ENCODE measurements at regions not wholly inside any gene's neighbourhood (a gene's known extent, or its start where the extent isn't known, plus 50 kb on each side); places are given as distances from the start of the nearest gene placed in this dataset.

DNA sequence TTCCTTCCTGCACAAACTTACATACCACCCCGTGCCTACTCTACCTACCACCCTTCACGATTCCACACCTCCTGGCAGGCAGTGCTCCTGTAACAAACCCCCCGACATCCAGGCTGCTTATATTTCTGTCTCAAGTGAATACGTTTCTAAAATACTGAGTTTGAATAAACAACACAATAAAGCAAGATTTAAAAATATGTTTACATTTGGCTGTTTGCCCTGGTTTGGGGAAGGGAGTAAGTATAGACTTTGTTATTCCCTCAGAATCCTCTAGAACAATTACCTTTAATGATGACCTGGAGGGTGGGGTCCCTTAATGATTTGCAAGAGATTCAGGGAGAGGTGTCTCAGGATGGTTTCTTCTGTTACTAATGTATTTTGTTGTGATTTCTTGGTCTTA, 402.6 kb upstream of the TBL1XR1 start:
- DNase-seq (ENCODE audit: low spot score) = no peak

DNA sequence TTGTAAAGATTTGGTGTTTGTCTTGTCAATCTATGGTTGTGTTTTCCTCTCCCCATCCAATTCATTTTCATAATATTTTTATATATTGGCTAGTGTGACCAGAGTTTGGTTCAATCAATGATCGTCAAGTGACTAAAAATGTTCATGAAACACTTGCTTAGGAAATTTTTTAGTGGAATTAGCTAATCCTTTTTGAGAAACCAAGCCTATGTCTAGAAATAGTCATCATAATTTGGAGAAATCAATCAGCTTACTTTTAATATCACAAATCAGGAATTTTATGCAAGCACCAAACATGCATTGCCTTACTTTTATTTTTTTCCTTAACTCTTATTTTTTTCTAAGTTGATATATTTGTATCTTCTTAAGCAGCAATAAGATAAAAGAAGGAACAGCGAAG, 403.1 kb upstream of the TBL1XR1 start:
- no peak for DNase-seq (ENCODE audit: low spot score)

DNA sequence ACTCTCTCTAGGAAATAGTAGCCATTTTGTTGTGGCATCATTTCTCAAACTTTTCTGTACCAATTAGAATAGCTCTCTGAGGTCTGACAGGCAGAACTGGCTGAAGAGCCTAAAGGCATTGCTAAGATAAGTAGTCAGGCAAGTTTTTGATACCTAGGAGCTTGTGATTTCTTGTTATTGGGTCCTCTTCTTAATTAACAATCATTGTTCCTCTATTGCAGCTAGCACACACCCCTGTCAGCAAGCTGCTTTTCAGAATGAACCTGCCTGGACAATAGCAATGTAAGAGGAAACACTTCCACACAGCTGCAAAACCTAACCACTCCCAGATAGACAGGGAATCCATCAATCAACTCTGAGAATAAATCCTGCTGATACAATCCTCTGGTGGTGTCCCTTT, 403.9 kb upstream of the TBL1XR1 start:
- DNase-seq (ENCODE audit: low spot score) = no peak

- no peak for DNase-seq (ENCODE audit: low spot score)
Measured at GRCh38 chr3:177602601-177603147, 405.4 kb upstream of the TBL1XR1 start.

DNA sequence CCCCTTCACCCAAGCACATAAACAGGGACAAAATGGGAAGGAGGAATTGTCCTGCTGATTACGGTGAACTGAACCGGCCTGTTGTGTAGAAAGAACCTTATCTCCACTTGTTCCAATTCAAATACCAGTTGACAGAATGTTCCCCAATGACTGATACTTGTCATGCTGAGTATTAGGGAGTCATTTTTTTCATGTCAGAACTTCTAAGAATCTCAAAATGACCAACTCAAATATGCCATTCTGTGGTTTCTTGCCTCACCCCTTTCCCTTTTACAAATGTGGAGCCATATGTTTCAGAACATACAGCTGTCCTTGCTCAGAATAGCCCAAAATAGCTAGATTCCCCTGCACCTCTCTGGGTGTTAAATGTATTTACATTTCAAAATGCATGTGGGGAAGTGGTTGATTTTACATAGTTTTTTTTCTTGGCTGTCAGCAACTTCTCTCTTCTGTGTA, 405.9 kb upstream of the TBL1XR1 start:
- DNase-seq (ENCODE audit: low spot score) = no peak

- DNase-seq (ENCODE audit: low spot score) = no peak
Measured at GRCh38 chr3:177604181-177604580, 406.9 kb upstream of the TBL1XR1 start.

DNA sequence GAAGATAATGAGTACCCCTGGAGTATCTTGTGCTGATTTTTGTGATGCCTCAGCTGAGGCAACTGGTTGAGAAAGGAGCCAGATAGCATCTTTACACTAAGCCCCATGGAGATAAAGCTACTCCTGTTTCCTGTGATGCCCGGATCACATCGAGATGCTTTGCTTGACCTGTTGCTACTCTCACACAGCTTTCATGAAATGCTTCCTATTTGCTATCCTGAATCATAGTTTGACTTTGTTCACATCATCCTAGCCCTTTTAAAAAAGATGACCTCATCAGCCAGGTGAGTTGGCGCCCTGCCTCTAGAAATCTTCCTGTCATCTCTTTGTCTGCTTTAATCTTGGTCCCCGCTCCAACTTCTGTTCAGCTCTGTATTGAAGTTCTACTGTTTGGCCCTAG, 409.6 kb upstream of the TBL1XR1 start:
- no peak for DNase-seq (ENCODE audit: low spot score)

DNA sequence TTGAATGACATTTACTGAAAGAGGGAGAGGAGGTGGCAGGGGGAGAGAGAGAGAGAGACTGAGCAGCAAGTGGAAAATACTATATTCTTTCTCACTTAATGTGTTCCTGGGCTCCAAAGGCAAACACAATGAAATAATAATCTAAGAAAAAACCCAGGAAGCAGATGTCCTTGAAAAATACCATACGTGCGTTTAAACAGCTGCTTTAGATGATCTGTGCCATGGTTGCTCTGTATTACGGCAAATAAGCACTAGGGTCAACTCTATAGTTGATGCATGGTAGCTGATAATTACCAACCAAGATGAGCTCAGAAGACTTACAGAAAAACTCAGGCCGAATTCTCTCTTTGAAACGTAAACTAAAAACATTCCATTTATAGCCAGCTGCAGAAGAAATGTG, 410.3 kb upstream of the TBL1XR1 start:
- no peak for DNase-seq (ENCODE audit: low spot score)

DNA sequence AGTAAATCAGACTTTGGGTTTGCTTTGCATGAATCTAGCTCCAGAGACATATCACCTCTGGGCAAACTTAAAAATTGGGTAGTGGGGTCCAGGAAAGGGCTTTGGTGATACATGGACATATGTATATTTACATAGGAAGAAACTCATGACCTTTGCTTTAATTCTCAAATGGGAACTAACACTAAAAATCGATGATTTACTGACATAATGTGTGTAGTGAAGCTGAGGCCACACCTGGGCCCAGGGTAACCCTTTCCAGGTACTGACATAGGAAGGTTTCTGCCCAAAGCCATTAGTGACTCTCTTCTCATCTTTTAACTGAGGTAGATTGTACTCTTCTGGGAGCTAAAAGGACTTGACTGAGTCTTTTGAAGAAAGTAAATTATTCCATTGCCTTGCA, 411.2 kb upstream of the TBL1XR1 start:
- DNase-seq (ENCODE audit: low spot score) = no peak

DNA sequence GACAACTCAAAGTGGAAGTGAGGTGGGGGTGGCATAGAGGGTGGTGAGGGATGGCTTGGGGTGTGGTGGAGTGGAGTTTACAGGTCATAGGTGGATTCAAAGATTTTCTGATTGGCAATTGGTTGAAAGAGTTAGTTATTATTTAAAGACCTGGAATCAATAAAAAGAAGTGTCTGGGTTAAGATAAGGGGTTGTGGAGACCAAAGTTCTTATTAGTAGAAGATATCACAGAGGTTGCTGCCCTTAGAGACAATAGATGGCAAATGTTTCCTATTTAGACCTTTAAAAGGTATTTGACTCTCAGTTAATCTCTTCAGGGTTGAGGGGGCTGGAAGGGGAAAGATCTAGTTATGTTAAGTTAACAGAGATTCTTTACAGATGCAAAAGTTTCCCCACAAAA, 412.3 kb upstream of the TBL1XR1 start:
- DNase-seq (ENCODE audit: low spot score) = no peak

DNA sequence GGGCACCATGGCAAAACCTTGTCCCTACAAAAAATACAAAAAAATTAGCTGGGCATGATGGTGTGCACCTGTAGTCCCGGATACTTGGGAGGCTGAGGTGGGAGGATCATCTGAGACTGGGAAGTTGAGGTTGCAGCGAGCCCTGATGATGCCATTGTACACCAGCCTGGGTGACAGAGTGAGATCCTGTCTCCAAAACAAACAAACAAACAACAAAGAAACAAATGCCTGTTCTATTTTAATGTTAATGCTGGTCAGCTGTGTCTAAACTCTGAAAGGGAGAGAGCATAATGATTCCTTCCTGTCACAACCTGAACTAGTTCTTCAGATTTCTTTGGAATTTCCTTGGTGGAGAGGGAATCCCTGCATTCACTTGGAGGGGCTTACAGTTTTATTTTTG, 413.0 kb upstream of the TBL1XR1 start:
- DNase-seq (ENCODE audit: low spot score) = no peak

DNA sequence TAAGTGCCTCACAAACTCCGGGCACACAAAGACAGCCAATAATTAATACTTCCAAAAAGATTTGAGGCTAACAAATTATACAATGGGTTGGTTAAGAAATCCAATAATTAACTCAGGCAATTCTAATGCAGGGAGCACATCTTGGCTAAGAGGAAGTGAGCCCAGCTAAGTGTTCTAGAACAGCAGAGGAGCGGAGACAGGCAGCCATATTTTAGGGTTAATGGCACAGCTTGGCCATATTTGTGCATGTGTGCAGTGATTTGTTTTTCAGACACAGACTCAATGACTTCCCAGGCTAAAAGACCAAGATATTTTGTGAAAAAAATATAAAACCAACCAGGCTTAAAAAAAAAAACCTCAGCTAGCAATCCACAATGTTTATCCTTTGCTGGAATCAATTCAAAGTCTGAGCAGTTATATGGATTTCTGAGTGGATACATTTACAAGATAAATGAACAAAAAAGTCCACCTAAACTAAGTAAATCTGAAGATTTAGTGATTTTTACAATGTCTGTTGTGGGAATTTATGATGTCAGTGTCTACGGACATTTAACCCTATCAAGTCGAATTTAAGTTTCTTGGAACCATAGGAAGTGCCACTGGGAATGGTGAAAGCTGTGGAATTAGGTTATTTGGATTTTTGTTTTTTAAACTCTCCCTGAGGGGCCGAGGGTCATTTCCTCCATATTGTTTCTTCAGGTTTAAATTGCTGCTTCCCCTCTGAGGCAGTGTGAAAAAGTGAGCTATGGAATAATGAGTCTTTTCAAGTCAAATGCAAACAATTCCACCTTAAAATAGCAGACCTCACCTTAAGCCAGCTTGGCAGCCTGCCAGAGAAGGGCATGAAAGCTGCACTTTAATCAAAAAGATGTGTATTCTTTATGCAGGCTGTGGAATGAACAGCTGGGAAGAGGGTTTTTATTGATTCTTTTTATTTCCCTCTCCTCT, 413.7 kb upstream of the TBL1XR1 start:
- no peak for DNase-seq (ENCODE audit: low spot score)

DNA sequence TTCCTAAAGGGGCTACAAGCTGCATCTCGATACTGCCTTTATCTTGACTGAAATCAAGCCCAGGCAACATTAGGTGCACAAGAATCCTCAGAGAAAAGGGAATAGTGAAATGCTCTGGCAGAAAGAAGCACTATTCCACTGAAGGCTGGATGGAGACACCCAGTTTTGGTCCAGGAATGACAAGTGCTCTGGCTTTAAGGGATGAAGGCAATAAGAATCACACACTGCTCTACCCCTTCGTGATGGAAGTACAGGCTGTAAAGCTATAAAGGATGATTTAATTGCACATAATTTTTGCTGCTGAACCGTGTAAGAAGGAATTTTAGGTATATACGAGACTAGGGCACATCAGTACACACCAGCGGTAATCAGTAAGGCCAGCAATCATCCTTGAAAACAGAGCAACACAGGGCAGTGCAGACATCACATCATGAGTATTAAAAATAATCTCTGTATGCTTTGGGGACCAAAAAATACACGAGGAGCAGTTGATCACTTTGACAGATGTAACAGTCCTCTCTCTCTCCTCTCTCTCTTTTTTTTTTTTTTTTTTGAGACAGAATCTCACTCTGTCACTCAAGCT, 414.6 kb upstream of the TBL1XR1 start:
- no peak for DNase-seq (ENCODE audit: low spot score)

DNA sequence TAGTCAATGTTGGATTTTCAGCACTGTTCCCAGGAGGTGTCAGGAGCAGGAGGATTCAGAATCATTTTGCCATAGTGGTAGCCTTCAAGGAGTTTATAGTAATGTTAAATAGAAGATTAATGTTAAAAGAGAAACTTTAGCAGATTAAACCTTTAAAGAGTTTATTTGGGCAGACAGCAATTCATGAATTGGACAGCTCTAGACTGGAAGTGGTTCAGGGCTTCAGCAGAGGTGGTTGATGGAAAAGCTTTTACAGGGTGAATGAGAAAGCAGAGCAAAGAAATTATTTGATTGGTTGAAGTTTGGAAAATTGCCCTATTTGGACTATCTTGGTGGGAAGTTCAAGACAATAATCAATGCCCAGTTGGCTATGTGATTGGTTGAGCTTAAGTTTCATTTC, 416.6 kb upstream of the TBL1XR1 start:
- no peak for DNase-seq (ENCODE audit: low spot score)

DNA sequence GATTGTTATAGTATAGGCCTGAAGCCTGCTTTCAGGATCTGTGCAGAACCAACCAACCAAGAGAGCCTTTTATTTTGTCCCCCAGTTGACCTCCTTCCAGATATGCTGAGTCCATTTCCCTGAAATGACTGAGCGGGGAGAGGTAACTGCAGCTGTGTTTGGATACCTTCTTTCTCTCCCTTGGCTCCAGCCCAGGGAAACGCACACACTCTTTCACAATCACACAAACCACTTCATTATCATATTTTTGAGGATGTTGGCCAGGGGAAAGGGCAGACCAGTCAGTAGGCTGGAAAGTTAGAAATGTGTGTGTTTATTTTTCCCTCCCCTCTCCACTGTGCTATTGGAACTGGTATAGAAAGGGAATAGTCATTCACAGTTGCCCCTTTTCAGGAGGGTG, 417.7 kb upstream of the TBL1XR1 start:
- DNase-seq (ENCODE audit: low spot score) = no peak

- DNase-seq (ENCODE audit: low spot score) = no peak
Measured at GRCh38 chr3:177618873-177619733, 421.8 kb upstream of the TBL1XR1 start.

GRCh38 chr3:177620073-177620472, 422.8 kb upstream of the TBL1XR1 start:
- DNase-seq (ENCODE audit: low spot score) = no peak

DNA sequence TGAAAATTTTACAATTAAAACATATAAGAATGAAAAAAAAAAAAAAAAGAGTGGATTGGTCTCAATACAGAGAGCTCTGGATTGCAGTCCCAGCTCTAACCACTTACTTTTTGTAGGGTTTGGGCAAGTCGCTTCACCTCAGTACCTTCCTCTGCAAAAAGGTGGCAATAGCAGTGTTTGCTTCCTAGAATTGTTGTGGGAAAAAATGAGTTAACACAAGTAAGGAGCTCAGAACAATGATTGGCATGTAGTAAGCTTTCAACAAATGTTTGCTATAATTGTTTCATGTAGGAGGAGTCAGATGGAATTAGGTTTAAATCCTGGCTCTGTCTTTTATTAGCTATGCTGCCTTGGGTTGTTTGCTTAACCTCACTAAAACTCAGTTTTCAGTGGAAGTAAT, 425.2 kb upstream of the TBL1XR1 start:
- no peak for DNase-seq (ENCODE audit: low spot score)

GRCh38 chr3:177622982-177623617, 425.8 kb upstream of the TBL1XR1 start:
- no peak for DNase-seq (ENCODE audit: low spot score)

- DNase-seq (ENCODE audit: low spot score) = no peak
Measured at GRCh38 chr3:177624528-177625495, 427.5 kb upstream of the TBL1XR1 start.

- no peak for DNase-seq (ENCODE audit: low spot score)
Measured at GRCh38 chr3:177626045-177626444, 428.8 kb upstream of the TBL1XR1 start.
